ENCODE measurements at regions not wholly inside any gene's neighbourhood (a gene's known extent, or its start where the extent isn't known, plus 50 kb on each side); places are given as distances from the start of the nearest gene placed in this dataset.

GRCh38 chr4:66035701-66036100, 365.4 kb upstream of the EPHA5 start:
- Histone ChIP-seq H2AK5ac (ENCODE audit: low read length) (no peak overlapping the region), H2BK120ac (ENCODE audit: insufficient read depth, low read length, poor library complexity) (no peak overlapping the region), H3K9ac (ENCODE audit: low read length) (no peak overlapping the region), H3K27me3 (ENCODE audit: insufficient read depth, low read length) (no peaks in the 10 kb centered on the region), H3K36me3 (ENCODE audit: control insufficient read depth in 1 of 2, insufficient read depth in 2 of 2, low read length in 2 of 2) (no peaks in the 10 kb centered on the region), H4K12ac (ENCODE audit: low read depth, low read length) (no peak overlapping the region), H2BK5ac (ENCODE audit: low read depth, low read length, poor library complexity) (no peak overlapping the region), H3K4ac (ENCODE audit: low read depth, low read length) (no peak overlapping the region), H4K8ac (ENCODE audit: low read depth, low read length) (no peak overlapping the region), H4K91ac (ENCODE audit: low read depth, low read length) (no peak overlapping the region), H3K14ac (ENCODE audit: low read length) (no peak overlapping the region), H3K4me1 (ENCODE audit: control insufficient read depth in 1 of 2, insufficient read depth in 2 of 2, low read length in 2 of 2) (no peaks in the 10 kb centered on the region), H3K4me3 (ENCODE audit: low read depth, low read length) (no peak overlapping the region), H2BK12ac (ENCODE audit: low read length) (no peak overlapping the region), H3K18ac (ENCODE audit: low read length) (no peak overlapping the region), H3K9me3 (ENCODE audit: insufficient read depth, low read depth, low read length) (no peaks in the 10 kb centered on the region), H3K4me2 (ENCODE audit: low read length) (no peak overlapping the region), H3K27ac (ENCODE audit: low read depth, low read length) (no peak overlapping the region), H3K79me1 (ENCODE audit: low read length) (no peaks in the 10 kb centered on the region), H3K79me2 (ENCODE audit: control insufficient read depth, insufficient read depth, low read length, poor library complexity) (no peaks in the 10 kb centered on the region), H2AFZ (ENCODE audit: insufficient read depth, low read length, poor library complexity) (no peak overlapping the region), H3K23ac (ENCODE audit: low read length) (no peak overlapping the region)
- DNase-seq = no peak
- WGBS (ENCODE audit: extremely low coverage, insufficient coverage, insufficient read length) = no CpG with 5 or more reads among the region's 2 CpGs

DNA sequence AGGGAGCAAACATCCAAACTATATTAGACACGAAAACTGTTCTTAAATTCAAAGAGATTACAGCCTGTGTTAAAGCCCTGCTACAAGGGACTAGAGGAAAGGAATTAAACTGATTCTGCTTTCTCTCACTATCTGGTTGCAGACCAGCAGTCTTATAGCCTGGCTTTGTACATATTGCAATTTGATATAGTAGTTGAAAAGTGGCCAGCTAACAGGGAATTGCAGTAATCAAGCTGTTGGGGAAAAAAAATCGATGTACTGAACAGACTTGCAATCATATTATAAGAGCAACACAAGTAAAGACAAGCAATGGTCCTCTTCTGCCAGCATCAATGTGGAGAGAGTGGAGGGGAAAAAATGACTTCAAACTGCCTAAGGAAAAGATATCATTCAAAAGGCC, 364.4 kb upstream of the EPHA5 start:
- Histone ChIP-seq H4K8ac (ENCODE audit: low read depth, low read length) (no peak overlapping the region), H3K23ac (ENCODE audit: low read length) (no peak overlapping the region), H2BK12ac (ENCODE audit: low read length) (no peak overlapping the region), H3K79me2 (ENCODE audit: control insufficient read depth, insufficient read depth, low read length, poor library complexity) (no peaks in the 10 kb centered on the region), H2BK120ac (ENCODE audit: insufficient read depth, low read length, poor library complexity) (no peak overlapping the region), H3K4me2 (ENCODE audit: low read length) (no peak overlapping the region), H3K36me3 (ENCODE audit: control insufficient read depth in 1 of 2, insufficient read depth in 2 of 2, low read length in 2 of 2) (no peaks in the 10 kb centered on the region), H2AFZ (ENCODE audit: insufficient read depth, low read length, poor library complexity) (no peak overlapping the region), H3K9me3 (ENCODE audit: insufficient read depth, low read depth, low read length) (no peaks in the 10 kb centered on the region), H2BK5ac (ENCODE audit: low read depth, low read length, poor library complexity) (no peak overlapping the region), H3K27ac (ENCODE audit: low read depth, low read length) (no peak overlapping the region), H4K91ac (ENCODE audit: low read depth, low read length) (no peak overlapping the region), H3K27me3 (ENCODE audit: insufficient read depth, low read length) (no peaks in the 10 kb centered on the region), H3K79me1 (ENCODE audit: low read length) (no peaks in the 10 kb centered on the region), H3K4ac (ENCODE audit: low read depth, low read length) (no peak overlapping the region), H3K4me1 (ENCODE audit: control insufficient read depth in 1 of 2, insufficient read depth in 2 of 2, low read length in 2 of 2) (no peaks in the 10 kb centered on the region), H3K18ac (ENCODE audit: low read length) (no peak overlapping the region), H3K14ac (ENCODE audit: low read length) (no peak overlapping the region), H4K12ac (ENCODE audit: low read depth, low read length) (no peak overlapping the region), H3K4me3 (ENCODE audit: low read depth, low read length) (no peak overlapping the region), H2AK5ac (ENCODE audit: low read length) (no peak overlapping the region), H3K9ac (ENCODE audit: low read length) (no peak overlapping the region)
- WGBS (ENCODE audit: extremely low coverage, insufficient coverage, insufficient read length) = no CpG with 5 or more reads among the region's 2 CpGs
- no peak for DNase-seq

GRCh38 chr4:66034262-66034661, 364.0 kb upstream of the EPHA5 start:
- no peaks in the 10 kb centered on the region for H3K9me3 ChIP-seq (ENCODE audit: insufficient read depth, low read depth, low read length)
- no peak overlapping the region for H3K4ac ChIP-seq (ENCODE audit: low read depth, low read length)
- H3K27me3 ChIP-seq (ENCODE audit: insufficient read depth, low read length) = no peaks in the 10 kb centered on the region
- H3K9ac ChIP-seq (ENCODE audit: low read length) = no peak overlapping the region
- no peak overlapping the region for H2BK5ac ChIP-seq (ENCODE audit: low read depth, low read length, poor library complexity)
- H2BK12ac ChIP-seq (ENCODE audit: low read length) = no peak overlapping the region
- H3K4me3 ChIP-seq (ENCODE audit: low read depth, low read length) = no peak overlapping the region
- H3K36me3 ChIP-seq (ENCODE audit: control insufficient read depth in 1 of 2, insufficient read depth in 2 of 2, low read length in 2 of 2) = no peaks in the 10 kb centered on the region
- no peak overlapping the region for H4K12ac ChIP-seq (ENCODE audit: low read depth, low read length)
- no peak overlapping the region for H4K91ac ChIP-seq (ENCODE audit: low read depth, low read length)
- no peak overlapping the region for H2AFZ ChIP-seq (ENCODE audit: insufficient read depth, low read length, poor library complexity)
- H2AK5ac ChIP-seq (ENCODE audit: low read length) = no peak overlapping the region
- H3K27ac ChIP-seq (ENCODE audit: low read depth, low read length) = no peak overlapping the region
- H4K8ac ChIP-seq (ENCODE audit: low read depth, low read length) = no peak overlapping the region
- H3K4me2 ChIP-seq (ENCODE audit: low read length) = no peak overlapping the region
- no peak overlapping the region for H2BK120ac ChIP-seq (ENCODE audit: insufficient read depth, low read length, poor library complexity)
- H3K14ac ChIP-seq (ENCODE audit: low read length) = no peak overlapping the region
- no peak overlapping the region for H3K18ac ChIP-seq (ENCODE audit: low read length)
- no peak overlapping the region for H3K23ac ChIP-seq (ENCODE audit: low read length)
- WGBS (ENCODE audit: extremely low coverage, insufficient coverage, insufficient read length) = no CpG with 5 or more reads among the region's 2 CpGs
- no peaks in the 10 kb centered on the region for H3K79me2 ChIP-seq (ENCODE audit: control insufficient read depth, insufficient read depth, low read length, poor library complexity)
- DNase-seq = no peak
- no peaks in the 10 kb centered on the region for H3K79me1 ChIP-seq (ENCODE audit: low read length)
- no peaks in the 10 kb centered on the region for H3K4me1 ChIP-seq (ENCODE audit: control insufficient read depth in 1 of 2, insufficient read depth in 2 of 2, low read length in 2 of 2)

GRCh38 chr4:66032571-66032970, 362.3 kb upstream of the EPHA5 start:
- no peak overlapping the region for H3K4me3 ChIP-seq (ENCODE audit: low read depth, low read length)
- no peak overlapping the region for H3K23ac ChIP-seq (ENCODE audit: low read length)
- no peak overlapping the region for H4K12ac ChIP-seq (ENCODE audit: low read depth, low read length)
- H2AK5ac ChIP-seq (ENCODE audit: low read length) = no peak overlapping the region
- no peak overlapping the region for H3K14ac ChIP-seq (ENCODE audit: low read length)
- no peak overlapping the region for H2BK5ac ChIP-seq (ENCODE audit: low read depth, low read length, poor library complexity)
- no peaks in the 10 kb centered on the region for H3K27me3 ChIP-seq (ENCODE audit: insufficient read depth, low read length)
- no peak overlapping the region for H3K4me2 ChIP-seq (ENCODE audit: low read length)
- H3K9ac ChIP-seq (ENCODE audit: low read length) = no peak overlapping the region
- no peaks in the 10 kb centered on the region for H3K36me3 ChIP-seq (ENCODE audit: control insufficient read depth in 1 of 2, insufficient read depth in 2 of 2, low read length in 2 of 2)
- no peak overlapping the region for H4K8ac ChIP-seq (ENCODE audit: low read depth, low read length)
- H3K27ac ChIP-seq (ENCODE audit: low read depth, low read length) = no peak overlapping the region
- H3K18ac ChIP-seq (ENCODE audit: low read length) = no peak overlapping the region
- DNase-seq = no peak
- H4K91ac ChIP-seq (ENCODE audit: low read depth, low read length) = no peak overlapping the region
- no CpG with 5 or more reads among the region's 2 CpGs for WGBS (ENCODE audit: extremely low coverage, insufficient coverage, insufficient read length)
- no peak overlapping the region for H2BK12ac ChIP-seq (ENCODE audit: low read length)
- H3K4ac ChIP-seq (ENCODE audit: low read depth, low read length) = no peak overlapping the region
- no peak overlapping the region for H2AFZ ChIP-seq (ENCODE audit: insufficient read depth, low read length, poor library complexity)
- no peaks in the 10 kb centered on the region for H3K79me2 ChIP-seq (ENCODE audit: control insufficient read depth, insufficient read depth, low read length, poor library complexity)
- H3K4me1 ChIP-seq (ENCODE audit: control insufficient read depth in 1 of 2, insufficient read depth in 2 of 2, low read length in 2 of 2) = no peaks in the 10 kb centered on the region
- no peak overlapping the region for H2BK120ac ChIP-seq (ENCODE audit: insufficient read depth, low read length, poor library complexity)
- no peaks in the 10 kb centered on the region for H3K9me3 ChIP-seq (ENCODE audit: insufficient read depth, low read depth, low read length)
- no peaks in the 10 kb centered on the region for H3K79me1 ChIP-seq (ENCODE audit: low read length)
